ENCODE measurements at regions not wholly inside any gene's neighbourhood (a gene's known extent, or its start where the extent isn't known, plus 50 kb on each side); places are given as distances from the start of the nearest gene placed in this dataset.
A peak's percentile ranks its signal among the peaks of the same experiment; 100 is the strongest.

DNA sequence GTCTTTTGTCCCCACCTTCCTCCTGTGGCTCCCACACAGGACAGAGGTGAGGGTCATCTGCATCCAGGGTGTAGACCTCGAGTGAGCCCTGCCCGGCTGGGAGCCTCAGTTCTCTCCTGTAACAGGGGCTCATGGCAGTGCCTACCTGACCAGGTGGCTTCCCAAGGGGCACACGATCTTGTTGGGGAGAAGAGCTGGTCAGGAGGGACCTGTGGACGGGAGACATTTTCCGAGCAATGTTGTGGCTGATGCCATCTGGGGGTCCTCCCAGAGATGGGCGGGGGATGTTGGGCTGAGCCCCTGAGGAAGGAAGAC, 51.9 kb downstream of the CEBPB start:
- Histone ChIP-seq H3K23ac (ENCODE audit: low read length in 2 of 2) (no peak overlapping the region), H3K9me3 (ENCODE audit: control insufficient read depth, low read length) (peaks cover 5% of the 10 kb centered on the region), H3K14ac (ENCODE audit: low read length in 2 of 2) (no peak overlapping the region), H2AFZ (ENCODE audit: low read depth, low read length) (no peak overlapping the region), H3K27ac (ENCODE audit: low read length, poor library complexity, severe bottlenecking) (no peak overlapping the region), H3K9ac (ENCODE audit: low read length) (no peak overlapping the region), H3K27me3 (ENCODE audit: control insufficient read depth in 1 of 2, insufficient read depth in 1 of 2, low read length in 2 of 2) (no peaks in the 10 kb centered on the region), H2BK12ac (ENCODE audit: low read length in 2 of 2) (peak overlapping the region in 1 of 2 experiments; percentile 85), H3K4me1 (ENCODE audit: control insufficient read depth, insufficient read depth, low read depth, low read length) (peaks cover 5% of the 10 kb centered on the region), H3K4ac (ENCODE audit: low read depth in 1 of 2, low read length in 2 of 2) (no peak overlapping the region), H2BK5ac (ENCODE audit: low read depth, low read length, poor library complexity, severe bottlenecking) (no peak overlapping the region), H3K36me3 (ENCODE audit: control insufficient read depth in 1 of 2, insufficient read depth in 2 of 2, low read depth in 1 of 2, low read length in 2 of 2) (no peaks in the 10 kb centered on the region), H3K4me2 (ENCODE audit: low read length, poor library complexity, severe bottlenecking) (no peak overlapping the region), H2AK5ac (ENCODE audit: low read length, severe bottlenecking) (no peak overlapping the region), H4K8ac (ENCODE audit: low read length) (no peak overlapping the region), H3K79me1 (replicated peaks; ENCODE audit: low read length, poor library complexity, severe bottlenecking) (no peaks in the 10 kb centered on the region), H2BK120ac (ENCODE audit: low read depth, low read length) (no peak overlapping the region), H3K4me3 (ENCODE audit: insufficient read depth in 1 of 2, low read depth in 1 of 2, low read length in 2 of 2) (no peak overlapping the region), H3K18ac (ENCODE audit: low read depth in 1 of 2, low read length in 2 of 2) (no peak overlapping the region), H2BK15ac (ENCODE audit: low read depth, poor library complexity, severe bottlenecking) (no peak overlapping the region), H4K91ac (ENCODE audit: low read length) (peak overlapping the region; percentile 72)
- WGBS, result 87% methylated on average over 6 of the region's 6 CpGs
- no peak for DNase-seq

DNA sequence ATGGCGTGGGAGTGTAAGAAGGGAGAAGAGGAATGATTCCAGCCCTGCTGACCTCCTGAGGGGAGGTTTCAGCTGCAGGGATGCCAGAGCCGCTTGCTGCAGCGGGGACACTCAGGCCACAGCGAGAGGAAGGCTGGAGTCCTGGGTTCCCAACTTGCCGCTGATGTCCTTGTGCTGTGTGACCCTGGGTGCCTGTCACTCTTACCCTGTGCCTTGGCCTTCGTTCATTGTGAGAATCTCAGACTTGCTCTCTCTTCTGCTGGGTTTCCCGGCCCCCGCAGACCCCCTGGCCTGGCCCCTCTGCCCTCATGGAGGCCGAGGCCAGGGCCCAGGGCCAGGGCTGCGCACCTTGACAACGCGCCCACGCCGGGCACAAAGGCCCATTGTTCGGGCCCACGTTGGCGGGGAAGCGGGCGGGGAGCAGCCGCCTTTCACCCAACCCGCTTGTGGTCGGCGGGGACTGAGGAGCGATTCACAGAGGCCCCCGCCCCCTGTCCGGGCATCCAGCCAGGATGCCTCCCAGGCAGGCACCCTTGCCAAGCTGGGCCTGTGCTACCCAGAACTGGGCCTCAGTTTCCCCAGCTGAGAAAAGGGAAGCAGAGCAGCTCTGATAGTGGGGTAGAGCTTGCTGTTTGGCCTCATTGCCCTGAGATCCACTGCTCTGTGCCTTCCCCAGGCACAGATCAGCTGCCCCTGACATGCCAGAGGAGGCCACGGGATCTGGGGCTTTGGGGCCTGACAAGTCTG, 52.4 kb downstream of the CEBPB start:
- Histone ChIP-seq H3K27ac (ENCODE audit: low read length, poor library complexity, severe bottlenecking) (no peak overlapping the region), H3K4ac (ENCODE audit: low read depth in 1 of 2, low read length in 2 of 2) (no peak overlapping the region), H3K4me3 (ENCODE audit: insufficient read depth in 1 of 2, low read depth in 1 of 2, low read length in 2 of 2) (no peak overlapping the region), H2BK15ac (ENCODE audit: low read depth, poor library complexity, severe bottlenecking) (no peak overlapping the region), H3K79me1 (replicated peaks; ENCODE audit: low read length, poor library complexity, severe bottlenecking) (no peaks in the 10 kb centered on the region), H3K9me3 (ENCODE audit: control insufficient read depth, low read length) (peaks cover 5% of the 10 kb centered on the region), H3K36me3 (ENCODE audit: control insufficient read depth in 1 of 2, insufficient read depth in 2 of 2, low read depth in 1 of 2, low read length in 2 of 2) (no peaks in the 10 kb centered on the region), H2BK12ac (ENCODE audit: low read length in 2 of 2) (peak overlapping the region in 1 of 2 experiments; percentile 85), H3K9ac (ENCODE audit: low read length) (peak overlapping the region; percentile 30), H2BK5ac (ENCODE audit: low read depth, low read length, poor library complexity, severe bottlenecking) (no peak overlapping the region), H3K18ac (ENCODE audit: low read depth in 1 of 2, low read length in 2 of 2) (peak overlapping the region in 1 of 2 experiments; percentile 54), H2AK5ac (ENCODE audit: low read length, severe bottlenecking) (no peak overlapping the region), H2AFZ (ENCODE audit: low read depth, low read length) (no peak overlapping the region), H4K8ac (ENCODE audit: low read length) (peak overlapping the region; percentile 12), H3K14ac (ENCODE audit: low read length in 2 of 2) (no peak overlapping the region), H4K91ac (ENCODE audit: low read length) (peak overlapping the region; percentile 72), H3K27me3 (ENCODE audit: control insufficient read depth in 1 of 2, insufficient read depth in 1 of 2, low read length in 2 of 2) (no peaks in the 10 kb centered on the region), H3K4me2 (ENCODE audit: low read length, poor library complexity, severe bottlenecking) (no peak overlapping the region), H3K23ac (ENCODE audit: low read length in 2 of 2) (no peak overlapping the region), H3K4me1 (ENCODE audit: control insufficient read depth, insufficient read depth, low read depth, low read length) (peaks cover 5% of the 10 kb centered on the region), H2BK120ac (ENCODE audit: low read depth, low read length) (no peak overlapping the region)
- WGBS, result 92% methylated on average over 27 of the region's 27 CpGs
- no peak for DNase-seq

DNA sequence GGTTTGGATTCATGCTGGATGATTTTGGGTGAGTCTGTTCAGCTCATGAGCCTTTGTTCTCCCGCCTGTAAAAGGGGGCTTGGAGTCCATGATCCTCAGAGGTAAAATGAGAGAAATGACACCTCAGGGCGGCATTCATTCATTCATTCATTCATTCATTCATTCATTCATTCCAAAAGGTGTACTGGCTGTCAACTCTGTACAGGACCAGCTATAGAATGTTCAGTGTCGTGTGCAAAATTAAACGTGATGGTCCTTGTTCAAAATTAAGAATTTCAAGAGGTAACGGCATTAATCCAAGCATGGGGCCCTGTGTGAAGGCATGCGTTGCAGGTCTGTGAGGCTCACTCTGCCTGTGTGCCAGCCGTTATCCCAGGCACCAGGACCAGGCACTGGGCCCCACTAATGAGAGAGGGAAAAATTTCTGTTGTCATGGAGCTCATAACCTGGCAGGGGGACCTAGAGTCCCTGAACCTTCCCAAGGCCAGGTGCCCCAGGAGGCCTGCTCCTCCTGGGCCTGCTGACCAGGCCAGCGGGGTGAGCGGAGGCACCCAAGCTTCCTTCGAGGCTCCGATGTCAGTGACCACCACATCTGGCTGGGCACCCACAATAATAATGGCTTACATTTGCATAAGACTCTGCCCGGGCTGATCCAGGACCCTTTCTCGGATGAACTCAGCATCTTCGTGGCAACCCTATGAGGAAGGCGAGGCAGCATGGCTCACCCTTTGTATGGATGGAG, 53.2 kb downstream of the CEBPB start:
- H2BK120ac ChIP-seq (ENCODE audit: low read depth, low read length), result no peak overlapping the region
- no peaks in the 10 kb centered on the region for H3K36me3 ChIP-seq (ENCODE audit: control insufficient read depth in 1 of 2, insufficient read depth in 2 of 2, low read depth in 1 of 2, low read length in 2 of 2)
- no peaks in the 10 kb centered on the region for H3K27me3 ChIP-seq (ENCODE audit: control insufficient read depth in 1 of 2, insufficient read depth in 1 of 2, low read length in 2 of 2)
- H3K27ac ChIP-seq (ENCODE audit: low read length, poor library complexity, severe bottlenecking), result no peak overlapping the region
- H2AK5ac ChIP-seq (ENCODE audit: low read length, severe bottlenecking), result no peak overlapping the region
- H3K4me3 ChIP-seq (ENCODE audit: insufficient read depth in 1 of 2, low read depth in 1 of 2, low read length in 2 of 2), result no peak overlapping the region
- H3K18ac ChIP-seq (ENCODE audit: low read depth in 1 of 2, low read length in 2 of 2), result peak overlapping the region in 1 of 2 experiments; percentile 28
- H3K14ac ChIP-seq (ENCODE audit: low read length in 2 of 2), result peak overlapping the region in 1 of 2 experiments; percentile 29
- DNase-seq, result no peak
- no peaks in the 10 kb centered on the region for H3K79me1 ChIP-seq (replicated peaks; ENCODE audit: low read length, poor library complexity, severe bottlenecking)
- H3K4ac ChIP-seq (ENCODE audit: low read depth in 1 of 2, low read length in 2 of 2), result no peak overlapping the region
- 97% methylated on average over 15 of the region's 15 CpGs for WGBS
- H3K9ac ChIP-seq (ENCODE audit: low read length), result peak overlapping the region; percentile 30
- H4K8ac ChIP-seq (ENCODE audit: low read length), result no peak overlapping the region
- H4K91ac ChIP-seq (ENCODE audit: low read length), result peak overlapping the region; percentile 25
- peaks cover 5% of the 10 kb centered on the region for H3K9me3 ChIP-seq (ENCODE audit: control insufficient read depth, low read length)
- no peak overlapping the region for H2AFZ ChIP-seq (ENCODE audit: low read depth, low read length)
- no peak overlapping the region for H3K4me2 ChIP-seq (ENCODE audit: low read length, poor library complexity, severe bottlenecking)
- H3K23ac ChIP-seq (ENCODE audit: low read length in 2 of 2), result no peak overlapping the region
- peak overlapping the region; percentile 19 to 85 for H2BK12ac ChIP-seq (ENCODE audit: low read length in 2 of 2)
- peaks cover 8% of the 10 kb centered on the region for H3K4me1 ChIP-seq (ENCODE audit: control insufficient read depth, insufficient read depth, low read depth, low read length)
- peak overlapping the region; percentile 71 for H2BK15ac ChIP-seq (ENCODE audit: low read depth, poor library complexity, severe bottlenecking)
- H2BK5ac ChIP-seq (ENCODE audit: low read depth, low read length, poor library complexity, severe bottlenecking), result no peak overlapping the region

DNA sequence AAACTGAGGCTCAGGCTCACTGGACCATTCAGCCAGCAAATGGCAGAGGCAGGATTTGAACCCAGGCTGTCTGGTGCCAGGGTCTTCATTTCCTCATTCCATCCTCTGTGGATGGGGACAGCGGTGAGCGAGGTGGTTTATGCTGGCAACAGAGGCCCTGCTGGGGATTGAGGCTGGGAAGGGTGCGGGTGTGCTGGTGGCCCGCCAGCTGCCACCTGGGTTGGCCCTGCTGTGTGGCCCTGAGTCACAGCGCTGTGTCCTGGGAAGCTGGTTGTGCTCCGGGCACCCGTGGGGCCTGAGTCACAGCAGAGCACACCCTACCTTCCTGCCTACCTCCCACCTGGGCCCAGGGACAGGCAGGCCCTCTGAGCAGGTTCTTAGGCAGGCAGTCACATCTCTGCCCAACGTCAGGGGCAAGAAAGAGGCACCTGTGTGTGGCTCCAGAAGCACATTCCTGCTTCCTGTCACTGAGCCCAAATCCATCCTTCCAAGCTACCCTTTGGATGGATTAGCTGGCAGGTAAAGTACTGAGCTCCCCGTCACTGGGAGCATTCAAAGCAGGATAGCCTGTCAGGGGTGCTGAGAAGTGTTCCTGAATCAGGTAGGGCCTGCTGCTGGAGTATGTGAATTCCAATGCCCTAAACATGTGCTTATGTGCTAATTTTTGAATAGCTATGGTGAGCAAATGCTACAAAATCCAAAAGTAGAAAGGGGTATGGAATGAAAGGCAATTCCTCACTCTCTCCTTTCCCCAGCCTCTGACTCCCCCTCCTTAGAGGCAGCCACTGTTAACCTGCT, 53.9 kb downstream of the CEBPB start:
- Histone ChIP-seq H4K8ac (ENCODE audit: low read length) (no peak overlapping the region), H2BK120ac (ENCODE audit: low read depth, low read length) (no peak overlapping the region), H3K4me3 (ENCODE audit: insufficient read depth in 1 of 2, low read depth in 1 of 2, low read length in 2 of 2) (no peak overlapping the region), H3K4ac (ENCODE audit: low read depth in 1 of 2, low read length in 2 of 2) (no peak overlapping the region), H3K27me3 (ENCODE audit: control insufficient read depth in 1 of 2, insufficient read depth in 1 of 2, low read length in 2 of 2) (no peaks in the 10 kb centered on the region), H2BK15ac (ENCODE audit: low read depth, poor library complexity, severe bottlenecking) (no peak overlapping the region), H3K14ac (ENCODE audit: low read length in 2 of 2) (peak overlapping the region in 1 of 2 experiments; percentile 8), H3K9ac (ENCODE audit: low read length) (peak overlapping the region; percentile 5), H3K27ac (ENCODE audit: low read length, poor library complexity, severe bottlenecking) (no peak overlapping the region), H2BK12ac (ENCODE audit: low read length in 2 of 2) (peak overlapping the region; percentile 19 to 46), H3K36me3 (ENCODE audit: control insufficient read depth in 1 of 2, insufficient read depth in 2 of 2, low read depth in 1 of 2, low read length in 2 of 2) (no peaks in the 10 kb centered on the region), H3K23ac (ENCODE audit: low read length in 2 of 2) (no peak overlapping the region), H2AFZ (ENCODE audit: low read depth, low read length) (no peak overlapping the region), H3K79me1 (replicated peaks; ENCODE audit: low read length, poor library complexity, severe bottlenecking) (no peaks in the 10 kb centered on the region), H3K9me3 (ENCODE audit: control insufficient read depth, low read length) (no peaks in the 10 kb centered on the region), H3K18ac (ENCODE audit: low read depth in 1 of 2, low read length in 2 of 2) (peak overlapping the region in 1 of 2 experiments; percentile 1), H3K4me1 (ENCODE audit: control insufficient read depth, insufficient read depth, low read depth, low read length) (peaks cover 8% of the 10 kb centered on the region), H2BK5ac (ENCODE audit: low read depth, low read length, poor library complexity, severe bottlenecking) (no peak overlapping the region), H2AK5ac (ENCODE audit: low read length, severe bottlenecking) (no peak overlapping the region), H4K91ac (ENCODE audit: low read length) (peak overlapping the region; percentile 35), H3K4me2 (ENCODE audit: low read length, poor library complexity, severe bottlenecking) (no peak overlapping the region)
- WGBS, result 90% methylated on average over 9 of the region's 9 CpGs
- no peak for DNase-seq

Measured in mesenchymal stem cell (in vitro differentiated cells and primary cell).